Aorta (tissue), 5 donors: ENCODE measurements at regions not wholly inside any gene's neighbourhood (a gene's known extent, or its start where the extent isn't known, plus 50 kb on each side); places are given as distances from the start of the nearest gene placed in this dataset.

Source experiments
- ATAC-seq: fragments of 200-7000 bp; cut with Tn5 transposase; one replicate; pipeline ENCODE4 v1.9.1; 2022; ENCODE audit warnings: moderate library complexity; ENCODE audit not compliant: low FRiP score
- DNase-seq, 2 donors: peaks; one replicate each; pipeline ENCODE4 v3.0.0-alpha.2; 2020
- H3K27ac ChIP-seq, 2 donors: one replicate each; pipeline ENCODE4 v1.5.1; 2013; ENCODE audit warnings: low read length in 2 of 2, mild to moderate bottlenecking in 2 of 2, moderate library complexity in 2 of 2, control low read depth in 1 of 2, inconsistent platforms in 1 of 2, low read depth in 1 of 2
- H3K27me3 ChIP-seq, 2 donors: one replicate each; pipeline ENCODE4 v1.6.1; 2013; ENCODE audit warnings: control low read depth in 1 of 2, low read length in 1 of 2, mild to moderate bottlenecking in 1 of 2, moderate library complexity in 1 of 2; ENCODE audit not compliant: insufficient read depth in 2 of 2, control insufficient read depth in 1 of 2
- H3K36me3 ChIP-seq, 2 donors: one replicate each; pipeline ENCODE4 v1.6.1; 2013; ENCODE audit warnings: control low read depth in 1 of 2, low read length in 1 of 2, mild to moderate bottlenecking in 1 of 2; ENCODE audit not compliant: insufficient read depth in 2 of 2, control insufficient read depth in 1 of 2
- H3K4me1 ChIP-seq, 2 donors: one replicate each; pipeline ENCODE4 v1.6.1; 2013; ENCODE audit warnings: low read length in 2 of 2, control low read depth in 1 of 2, mild to moderate bottlenecking in 1 of 2, moderate library complexity in 1 of 2; ENCODE audit not compliant: insufficient read depth in 2 of 2, control insufficient read depth in 1 of 2
- H3K4me3 ChIP-seq, 2 donors: one replicate each; pipeline ENCODE4 v1.5.1; 2013; ENCODE audit warnings: low read length in 2 of 2, control low read depth in 1 of 2, mild to moderate bottlenecking in 1 of 2
- H3K9me3 ChIP-seq: one replicate; pipeline ENCODE4 v1.6.1; 2013; ENCODE audit warnings: mild to moderate bottlenecking, low read length; ENCODE audit not compliant: control insufficient read depth
- WGBS, 2 donors: extraction: QIAGEN DNeasy Blood & Tissue Kit; methylation state at CpG; one replicate each; pipeline ENCODE4 v1.1.7; 2013; 5-methylcytosine and 5-hydroxymethylcytosine counted together
- intact Hi-C, 2 donors: fragments of 100-400 bp; cut with DNase I; formaldehyde crosslinking; loops; one replicate each; pipeline versions ENCODE4 v1.14.2 to v1.15.0; 2022
- donor health status: healthy with polysubstance abuse.
- donor health status: Bipolar disorder and iron deficiency.
- donor health status: DM: no; HTN: no; CAD: no.
- donor health status: DM: no; HTN: no; CAD: no.
- donor health status: DM: yes; HTN: yes; CAD: no.

GRCh38 chr10:2978111-2978510 is 89.2 kb upstream of the PFKP start:
- no peak overlapping the region for H3K27ac ChIP-seq
- H3K27me3 ChIP-seq: no peaks in the 10 kb centered on the region
- no peaks in the 10 kb centered on the region for H3K9me3 ChIP-seq
- H3K36me3 ChIP-seq: no peaks in the 10 kb centered on the region
- 4 to 6% methylated on average over 2 of the region's 2 CpGs for WGBS, 2 donors
- H3K4me1 ChIP-seq: no peaks in the 10 kb centered on the region
- DNase-seq (no peak), ATAC-seq (no peak)
- no peak overlapping the region for H3K4me3 ChIP-seq
- intact Hi-C loops: no loop called here

- no peaks in the 10 kb centered on the region for H3K4me1 ChIP-seq
- no peaks in the 10 kb centered on the region for H3K27me3 ChIP-seq
- intact Hi-C loops: no loop called here
- H3K36me3 ChIP-seq: no peaks in the 10 kb centered on the region
- no peak for ATAC-seq
- H3K27ac ChIP-seq: no peak overlapping the region
- 65 to 73% methylated on average over 12 of the region's 12 CpGs for WGBS, 2 donors
- H3K9me3 ChIP-seq: no peaks in the 10 kb centered on the region
- DNase-seq: no peak
- no peak overlapping the region for H3K4me3 ChIP-seq
Measured at GRCh38 chr10:2974503-2975207, 92.7 kb upstream of the PFKP start.

- H3K9me3 ChIP-seq: no peaks in the 10 kb centered on the region
- WGBS, 2 donors: 73 to 80% methylated on average over 3 of the region's 3 CpGs
- DNase-seq (no peak), ATAC-seq (no peak)
- intact Hi-C loops: no loop called here
- H3K27me3 ChIP-seq: no peaks in the 10 kb centered on the region
- H3K4me1 ChIP-seq: no peaks in the 10 kb centered on the region
- H3K27ac ChIP-seq: no peak overlapping the region
- no peaks in the 10 kb centered on the region for H3K36me3 ChIP-seq
- H3K4me3 ChIP-seq: no peak overlapping the region
Measured at GRCh38 chr10:2974083-2974482, 93.3 kb upstream of the PFKP start.

- intact Hi-C loops: no loop called here
- no peak overlapping the region for H3K4me3 ChIP-seq
- no peaks in the 10 kb centered on the region for H3K36me3 ChIP-seq
- WGBS, 2 donors: 87 to 88% methylated on average over 8 of the region's 8 CpGs
- no peaks in the 10 kb centered on the region for H3K27me3 ChIP-seq
- no peaks in the 10 kb centered on the region for H3K9me3 ChIP-seq
- DNase-seq (no peak), ATAC-seq (no peak)
- H3K4me1 ChIP-seq: no peaks in the 10 kb centered on the region
- no peak overlapping the region for H3K27ac ChIP-seq
Measured at GRCh38 chr10:2972810-2973209, 94.5 kb upstream of the PFKP start.

GRCh38 chr10:2972216-2972615 is 95.1 kb upstream of the PFKP start:
- Histone ChIP-seq H3K27me3 (no peaks in the 10 kb centered on the region), H3K4me1 (no peaks in the 10 kb centered on the region), H3K9me3 (no peaks in the 10 kb centered on the region), H3K4me3 (no peak overlapping the region), H3K27ac (no peak overlapping the region), H3K36me3 (no peaks in the 10 kb centered on the region)
- 33 to 52% methylated on average over 7 of the region's 7 CpGs for WGBS, 2 donors
- DNase-seq: no peak
- no peak for ATAC-seq
- intact Hi-C loops: no loop called here

- Histone ChIP-seq H3K27ac (no peak overlapping the region), H3K9me3 (no peaks in the 10 kb centered on the region), H3K27me3 (no peaks in the 10 kb centered on the region), H3K36me3 (no peaks in the 10 kb centered on the region), H3K4me1 (no peaks in the 10 kb centered on the region), H3K4me3 (no peak overlapping the region)
- WGBS, 2 donors: 77% methylated on average over 7 of the region's 7 CpGs
- DNase-seq (no peak), ATAC-seq (no peak)
- intact Hi-C loops: no loop called here
Measured at GRCh38 chr10:2970190-2970823, 97.0 kb upstream of the PFKP start.

- ATAC-seq: no peak
- intact Hi-C loops: no loop called here
- Histone ChIP-seq H3K4me3 (no peak overlapping the region), H3K9me3 (no peaks in the 10 kb centered on the region), H3K4me1 (no peaks in the 10 kb centered on the region), H3K27ac (no peak overlapping the region), H3K36me3 (no peaks in the 10 kb centered on the region), H3K27me3 (peaks cover 0 to 1% of the 10 kb centered on the region in 2 donors)
- no peak for DNase-seq
- WGBS, 2 donors: 66 to 71% methylated on average over 9 of the region's 9 CpGs
Measured at GRCh38 chr10:2968401-2969058, 98.8 kb upstream of the PFKP start.

GRCh38 chr10:2966134-2966533 is 101.2 kb upstream of the PFKP start:
- Histone ChIP-seq H3K27me3 (peaks cover 0 to 4% of the 10 kb centered on the region in 2 donors), H3K9me3 (peaks cover 6% of the 10 kb centered on the region), H3K27ac (no peak overlapping the region), H3K4me1 (no peaks in the 10 kb centered on the region), H3K4me3 (no peak overlapping the region), H3K36me3 (no peaks in the 10 kb centered on the region)
- DNase-seq (no peak), ATAC-seq (no peak)
- intact Hi-C loops: no loop called here
- 72 to 74% methylated on average over 4 of the region's 4 CpGs for WGBS, 2 donors
